Endodermal cell (in vitro differentiated cells): ENCODE measurements at regions not wholly inside any gene's neighbourhood (a gene's known extent, or its start where the extent isn't known, plus 50 kb on each side); places are given as distances from the start of the nearest gene placed in this dataset.

ENCODE experiments used
- DNase-seq: peaks from one replicate; pipeline ENCODE4 v3.0.0-alpha.2; 2017
- H3K27ac ChIP-seq: 2 replicates; pipeline ENCODE4 v1.5.1; 2013; ENCODE audit warnings: mild to moderate bottlenecking, low read depth, low read length, moderate library complexity
- H3K27me3 ChIP-seq: 2 replicates; pipeline ENCODE4 v1.6.1; 2013; ENCODE audit warnings: mild to moderate bottlenecking, low read length, moderate library complexity; ENCODE audit not compliant: insufficient read depth, control insufficient read depth, poor library complexity, severe bottlenecking
- H3K36me3 ChIP-seq: 2 replicates; pipeline ENCODE4 v1.7.0; 2013; ENCODE audit warnings: mild to moderate bottlenecking, low read length, moderate library complexity; ENCODE audit not compliant: control insufficient read depth, insufficient read depth
- H3K4me1 ChIP-seq: one replicate; pipeline ENCODE4 v1.7.0; 2013; ENCODE audit warnings: low read length; ENCODE audit not compliant: control insufficient read depth, insufficient read depth
- H3K4me3 ChIP-seq: 2 replicates; pipeline ENCODE4 v1.5.1; 2013; ENCODE audit warnings: mild to moderate bottlenecking, low read length, moderate library complexity
- H3K9ac ChIP-seq: 2 replicates; pipeline ENCODE4 v1.6.1; 2013; ENCODE audit warnings: mild to moderate bottlenecking, low read length, moderate library complexity; ENCODE audit not compliant: poor library complexity, severe bottlenecking; ENCODE audit errors: extremely low read depth
- H3K9me3 ChIP-seq: 2 replicates; pipeline ENCODE4 v1.6.1; 2013; ENCODE audit warnings: mild to moderate bottlenecking, low read length, moderate library complexity; ENCODE audit not compliant: control insufficient read depth
- H3K27ac Mint-ChIP-seq: 2 replicates; pipeline ENCODE4 v1.8.0; 2020; ENCODE audit warnings: mixed read lengths
- H3K27me3 Mint-ChIP-seq: 2 replicates; pipeline ENCODE4 v1.8.0; 2021; ENCODE audit warnings: mild to moderate bottlenecking, mixed read lengths; ENCODE audit not compliant: insufficient read depth
- H3K36me3 Mint-ChIP-seq: 2 replicates; pipeline ENCODE4 v1.8.0; 2020; ENCODE audit warnings: low read depth, mixed read lengths
- H3K4me1 Mint-ChIP-seq: 2 replicates; pipeline ENCODE4 v1.8.0; 2020; ENCODE audit warnings: mixed read lengths
- H3K4me3 Mint-ChIP-seq: 2 replicates; pipeline ENCODE4 v1.8.0; 2020; ENCODE audit warnings: mild to moderate bottlenecking, moderate library complexity, mixed read lengths
- H3K9me3 Mint-ChIP-seq: 2 replicates; pipeline ENCODE4 v1.8.0; 2020; ENCODE audit warnings: mild to moderate bottlenecking, mixed read lengths
- CTCF ChIP-seq: fragments of 200-600 bp; sonication (generic); conservative IDR thresholded peaks from 2 replicates; pipeline ENCODE4 v1.5.0; 2021; ENCODE audit warnings: antibody characterized with exemption, mild to moderate bottlenecking
- WGBS, 2 experiments: methylation state at CpG; one replicate each; pipeline versions ENCODE4 v1.1.5 to v1.1.7; 2013; ENCODE audit warnings: missing lambda C conversion rate in 2 of 2, mixed read lengths in 1 of 2; ENCODE audit not compliant: insufficient coverage in 1 of 2, insufficient read length in 1 of 2; 5-methylcytosine and 5-hydroxymethylcytosine counted together

- 100% methylated on average over 2 of the region's 2 CpGs; no CpG with 5 or more reads in 1 of the 2 experiments for WGBS, 2 experiments
- H3K36me3 Mint-ChIP-seq, result no peaks in the 10 kb centered on the region
These were observed 479.5 kb downstream of the EPHA5 start for GRCh38 chr4:65190780-65191179.

GRCh38 chr4:65175585-65175984 lies 494.7 kb downstream of the EPHA5 start:
- Mint-ChIP-seq H3K4me3 (no peak overlapping the region), H3K27ac (no peak overlapping the region), H3K4me1 (no peaks in the 10 kb centered on the region), H3K9me3 (peaks cover 5% of the 10 kb centered on the region), H3K36me3 (peaks cover 2% of the 10 kb centered on the region), H3K27me3 (no peaks in the 10 kb centered on the region)
- Histone ChIP-seq H3K9ac (no peak overlapping the region), H3K4me1 (no peaks in the 10 kb centered on the region), H3K9me3 (no peaks in the 10 kb centered on the region), H3K36me3 (no peaks in the 10 kb centered on the region), H3K4me3 (no peak overlapping the region), H3K27me3 (no peaks in the 10 kb centered on the region), H3K27ac (no peak overlapping the region)
- 97 to 98% methylated on average over 4 to 5 of the region's 5 CpGs for WGBS, 2 experiments
- DNase-seq, result no peak
- no peak for TF ChIP-seq CTCF

More at GRCh38 chr4:65190780-65191179, 479.5 kb downstream of the EPHA5 start:
- Mint-ChIP-seq H3K27me3 (no peaks in the 10 kb centered on the region), H3K4me3 (no peak overlapping the region), H3K4me1 (no peaks in the 10 kb centered on the region), H3K9me3 (no peaks in the 10 kb centered on the region), H3K27ac (no peak overlapping the region)
- no peaks in the 10 kb centered on the region for H3K4me1 ChIP-seq
- no peak overlapping the region for H3K4me3 ChIP-seq
- DNase-seq, result no peak
- no peak for TF ChIP-seq CTCF
- no peaks in the 10 kb centered on the region for H3K27me3 ChIP-seq
- H3K27ac ChIP-seq, result no peak overlapping the region
- no peak overlapping the region for H3K9ac ChIP-seq
- no peaks in the 10 kb centered on the region for H3K9me3 ChIP-seq
- no peaks in the 10 kb centered on the region for H3K36me3 ChIP-seq

GRCh38 chr4:65170768-65171514 lies 499.3 kb downstream of the EPHA5 start:
- H3K9me3 Mint-ChIP-seq, result peaks cover under 1% of the 10 kb centered on the region
- TF ChIP-seq CTCF, result no peak
- WGBS, 2 experiments, result 91 to 95% methylated on average over 5 to 6 of the region's 6 CpGs

More at GRCh38 chr4:65170768-65171514, 499.3 kb downstream of the EPHA5 start:
- Mint-ChIP-seq H3K27me3 (no peaks in the 10 kb centered on the region), H3K27ac (no peak overlapping the region), H3K36me3 (peaks cover under 1% of the 10 kb centered on the region), H3K4me1 (no peaks in the 10 kb centered on the region), H3K4me3 (no peak overlapping the region)
- H3K36me3 ChIP-seq, result no peaks in the 10 kb centered on the region
- DNase-seq, result no peak
- H3K9ac ChIP-seq, result no peak overlapping the region
- H3K27me3 ChIP-seq, result no peaks in the 10 kb centered on the region
- H3K4me1 ChIP-seq, result no peaks in the 10 kb centered on the region
- no peak overlapping the region for H3K27ac ChIP-seq
- H3K4me3 ChIP-seq, result no peak overlapping the region
- H3K9me3 ChIP-seq, result no peaks in the 10 kb centered on the region
